GM12892 (cell line): ENCODE measurements at regions not wholly inside any gene's neighbourhood (a gene's known extent, or its start where the extent isn't known, plus 50 kb on each side); places are given as distances from the start of the nearest gene placed in this dataset.

Source experiments
- DNase-seq: peaks from one replicate; pipeline ENCODE4 v3.0.0; 2011; ENCODE audit not compliant: insufficient read length
- FAIRE-seq: peaks from 2 replicates; lab custom pipeline; 2011; peaks lifted over from hg19 to GRCh38; lab: Jason Lieb, UNC
- POLR2A ChIP-seq: IDR thresholded peaks from 2 replicates; pipeline ENCODE4 v1.6.1; 2011; ENCODE audit warnings: low read depth, low read length, control low read depth
- POLR2AphosphoS5 ChIP-seq: IDR thresholded peaks from 2 replicates; pipeline ENCODE4 v1.6.1; 2011; ENCODE audit warnings: low read depth, low read length, control low read depth
- TAF1 ChIP-seq: IDR thresholded peaks from 2 replicates; pipeline ENCODE4 v1.6.1; 2011; ENCODE audit warnings: low read depth, mild to moderate bottlenecking, control low read depth, low read length, borderline replicate concordance

- FAIRE-seq: no peak
- no peak for DNase-seq
- no peak for TF ChIP-seq POLR2A
- TF ChIP-seq POLR2AphosphoS5: no peak
- no peak for TF ChIP-seq TAF1
Observed at GRCh38 chr5:133715616-133716015, 103.3 kb upstream of the FSTL4 start.

GRCh38 chr5:133715216-133715615, 102.9 kb upstream of the FSTL4 start:
- TF ChIP-seq POLR2A (no peak), POLR2AphosphoS5 (no peak), TAF1 (no peak)
- FAIRE-seq: no peak
- no peak for DNase-seq

- DNase-seq (no peak), FAIRE-seq (no peak)
- TF ChIP-seq POLR2AphosphoS5: no peak
- no peak for TF ChIP-seq TAF1
- TF ChIP-seq POLR2A: no peak
Observed at GRCh38 chr5:133714161-133714915, 102.0 kb upstream of the FSTL4 start.

- DNase-seq: no peak
- TF ChIP-seq POLR2AphosphoS5: no peak
- no peak for TF ChIP-seq POLR2A
- TF ChIP-seq TAF1: no peak
- FAIRE-seq: no peak
Observed at GRCh38 chr5:133713751-133714150, 101.4 kb upstream of the FSTL4 start.

GRCh38 chr5:133713209-133713608, 100.9 kb upstream of the FSTL4 start:
- FAIRE-seq (no peak), DNase-seq (no peak)
- no peak for TF ChIP-seq TAF1
- no peak for TF ChIP-seq POLR2A
- TF ChIP-seq POLR2AphosphoS5: no peak

- FAIRE-seq (no peak), DNase-seq (no peak)
- no peak for TF ChIP-seq POLR2A
Observed at GRCh38 chr5:133712562-133712961, 100.2 kb upstream of the FSTL4 start.

GRCh38 chr5:133709209-133709725, 96.9 kb upstream of the FSTL4 start:
- TF ChIP-seq POLR2A: no peak
- no peak for TF ChIP-seq POLR2AphosphoS5
- TF ChIP-seq TAF1: no peak
- DNase-seq: no peak
- no peak for FAIRE-seq

- no peak for FAIRE-seq
- DNase-seq: no peak
- TF ChIP-seq POLR2AphosphoS5: no peak
Observed at GRCh38 chr5:133708331-133708850, 96.0 kb upstream of the FSTL4 start.

GRCh38 chr5:133707629-133708028, 95.3 kb upstream of the FSTL4 start:
- no peak for FAIRE-seq
- no peak for DNase-seq
- no peak for TF ChIP-seq POLR2AphosphoS5
- no peak for TF ChIP-seq TAF1
- TF ChIP-seq POLR2A: no peak

GRCh38 chr5:133706506-133707430, 94.4 kb upstream of the FSTL4 start:
- TF ChIP-seq POLR2A (no peak), TAF1 (no peak), POLR2AphosphoS5 (no peak)
- DNase-seq (no peak), FAIRE-seq (no peak)

GRCh38 chr5:133705331-133705730, 93.0 kb upstream of the FSTL4 start:
- TF ChIP-seq POLR2AphosphoS5 (no peak), POLR2A (no peak), TAF1 (no peak)
- DNase-seq (no peak), FAIRE-seq (no peak)

- FAIRE-seq (no peak), DNase-seq (no peak)
- TF ChIP-seq TAF1 (no peak), POLR2A (no peak), POLR2AphosphoS5 (no peak)
Observed at GRCh38 chr5:133704411-133704810, 92.1 kb upstream of the FSTL4 start.
